ENCODE measurements at regions not wholly inside any gene's neighbourhood (a gene's known extent, or its start where the extent isn't known, plus 50 kb on each side); places are given as distances from the start of the nearest gene placed in this dataset.

DNA sequence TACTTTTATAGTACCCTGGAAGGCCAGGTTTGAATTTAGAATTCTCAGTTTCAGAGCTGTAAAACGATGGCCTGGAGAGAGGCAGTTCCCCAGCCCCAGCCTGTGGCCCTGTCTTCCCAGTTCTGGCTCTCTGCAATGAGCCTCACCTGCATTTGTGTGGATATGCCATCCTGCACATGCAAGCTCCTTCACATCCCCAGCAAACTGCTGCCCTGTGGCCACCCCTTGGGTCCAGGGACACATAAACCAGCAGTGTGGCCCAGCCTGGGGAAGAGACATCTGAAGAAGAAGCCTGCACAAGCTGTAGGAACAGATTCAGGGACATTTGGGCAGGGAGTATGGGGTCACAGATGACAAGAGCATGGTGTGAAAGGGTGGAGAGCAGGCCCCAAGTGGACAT lies 174.3 kb upstream of the CRY1 start:
- TF ChIP-seq SMARCC2 (IDR thresholded peaks at IDR 0.05) (no peak), CTCF (CRISPR knock-in tag; IDR thresholded peaks at IDR 0.05) (no peak), NR2C2 (CRISPR knock-in tag; IDR thresholded peaks at IDR 0.05; ENCODE audit: borderline replicate concordance) (no peak), CEBPZ (IDR thresholded peaks at IDR 0.05; ENCODE audit: low read length) (no peak), NR2F6 (IDR thresholded peaks at IDR 0.05) (no peak), NR2F6 (CRISPR knock-in tag; IDR thresholded peaks at IDR 0.05) (no peak), RELA (CRISPR knock-in tag; IDR thresholded peaks at IDR 0.05) (no peak), FOXK2 (IDR thresholded peaks at IDR 0.05) (no peak), TCF7L2 (IDR thresholded peaks at IDR 0.05; ENCODE audit: low read depth, low read length) (no peak), ZNF281 (CRISPR knock-in tag; IDR thresholded peaks at IDR 0.05; ENCODE audit: borderline replicate concordance) (no peak)
- TF ChIP-seq, protein P1, sequence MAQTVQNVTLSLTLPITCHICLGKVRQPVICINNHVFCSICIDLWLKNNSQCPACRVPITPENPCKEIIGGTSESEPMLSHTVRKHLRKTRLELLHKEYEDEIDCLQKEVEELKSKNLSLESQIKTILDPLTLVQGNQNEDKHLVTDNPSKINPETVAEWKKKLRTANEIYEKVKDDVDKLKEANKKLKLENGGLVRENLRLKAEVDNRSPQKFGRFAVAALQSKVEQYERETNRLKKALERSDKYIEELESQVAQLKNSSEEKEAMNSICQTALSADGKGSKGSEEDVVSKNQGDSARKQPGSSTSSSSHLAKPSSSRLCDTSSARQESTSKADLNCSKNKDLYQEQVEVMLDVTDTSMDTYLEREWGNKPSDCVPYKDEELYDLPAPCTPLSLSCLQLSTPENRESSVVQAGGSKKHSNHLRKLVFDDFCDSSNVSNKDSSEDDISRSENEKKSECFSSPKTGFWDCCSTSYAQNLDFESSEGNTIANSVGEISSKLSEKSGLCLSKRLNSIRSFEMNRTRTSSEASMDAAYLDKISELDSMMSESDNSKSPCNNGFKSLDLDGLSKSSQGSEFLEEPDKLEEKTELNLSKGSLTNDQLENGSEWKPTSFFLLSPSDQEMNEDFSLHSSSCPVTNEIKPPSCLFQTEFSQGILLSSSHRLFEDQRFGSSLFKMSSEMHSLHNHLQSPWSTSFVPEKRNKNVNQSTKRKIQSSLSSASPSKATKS (CRISPR knock-in tag; IDR thresholded peaks at IDR 0.05): no peak
- TF ChIP-seq, protein P2, sequence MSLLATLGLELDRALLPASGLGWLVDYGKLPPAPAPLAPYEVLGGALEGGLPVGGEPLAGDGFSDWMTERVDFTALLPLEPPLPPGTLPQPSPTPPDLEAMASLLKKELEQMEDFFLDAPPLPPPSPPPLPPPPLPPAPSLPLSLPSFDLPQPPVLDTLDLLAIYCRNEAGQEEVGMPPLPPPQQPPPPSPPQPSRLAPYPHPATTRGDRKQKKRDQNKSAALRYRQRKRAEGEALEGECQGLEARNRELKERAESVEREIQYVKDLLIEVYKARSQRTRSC (CRISPR knock-in tag; IDR thresholded peaks at IDR 0.05; ENCODE audit: low read depth): no peak
- TF ChIP-seq, protein P3, sequence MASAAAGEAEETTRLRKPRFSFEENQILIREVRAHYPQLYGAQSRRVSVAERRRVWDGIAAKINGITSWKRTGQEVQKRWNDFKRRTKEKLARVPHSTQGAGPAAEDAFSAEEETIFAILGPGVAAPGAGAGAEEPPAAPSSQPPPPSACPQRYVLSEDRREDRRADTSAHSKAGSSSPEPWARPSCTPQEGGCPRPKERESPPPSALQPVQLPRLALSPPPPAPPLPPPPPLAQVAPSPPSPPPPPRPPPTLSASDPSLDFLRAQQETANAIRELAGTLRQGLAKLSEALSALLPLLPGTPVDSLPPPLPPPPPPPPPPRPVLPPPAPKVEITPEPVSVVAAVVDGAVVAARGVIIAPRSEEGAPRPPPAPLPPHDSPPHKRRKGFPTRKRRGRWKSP (CRISPR knock-in tag; IDR thresholded peaks at IDR 0.05): no peak
